GM20431 (cell line): ENCODE measurements at regions not wholly inside any gene's neighbourhood (a gene's known extent, or its start where the extent isn't known, plus 50 kb on each side); places are given as distances from the start of the nearest gene placed in this dataset.
"Not testable (repeated sequence)": the region's sequence is repeated elsewhere in the genome, so short reads cannot be mapped to it uniquely, and the experiment has no call there.

Experiments
- in situ Hi-C: fragments of 300-500 bp; cut with MseI, MboI; formaldehyde crosslinking; loops from one replicate; pipeline ENCODE4 v1.15.0; 2020; ENCODE audit warnings: low sequenced_read_pairs; ENCODE audit not compliant: unreplicated experiment

DNA sequence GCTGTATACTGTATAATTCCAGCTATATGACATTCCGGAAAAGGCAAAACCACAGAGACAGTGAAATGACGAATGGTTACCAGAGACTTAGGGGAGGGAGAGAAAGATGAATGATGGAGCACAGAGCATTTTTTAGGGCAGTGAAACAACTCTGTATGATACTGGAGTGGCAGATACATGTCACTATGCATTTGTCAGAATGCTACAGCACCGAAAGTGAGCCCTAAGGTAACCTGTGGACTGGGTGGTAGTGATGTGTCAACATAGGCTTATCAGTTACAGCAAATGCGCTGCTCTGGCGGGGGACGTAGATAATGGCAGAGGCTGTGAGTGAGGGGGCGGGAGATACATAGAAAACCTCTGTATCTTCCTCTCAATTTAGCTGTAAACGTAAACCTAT is 201.3 kb upstream of the SSTR4 start:
- in situ Hi-C loops = no loop called here

DNA sequence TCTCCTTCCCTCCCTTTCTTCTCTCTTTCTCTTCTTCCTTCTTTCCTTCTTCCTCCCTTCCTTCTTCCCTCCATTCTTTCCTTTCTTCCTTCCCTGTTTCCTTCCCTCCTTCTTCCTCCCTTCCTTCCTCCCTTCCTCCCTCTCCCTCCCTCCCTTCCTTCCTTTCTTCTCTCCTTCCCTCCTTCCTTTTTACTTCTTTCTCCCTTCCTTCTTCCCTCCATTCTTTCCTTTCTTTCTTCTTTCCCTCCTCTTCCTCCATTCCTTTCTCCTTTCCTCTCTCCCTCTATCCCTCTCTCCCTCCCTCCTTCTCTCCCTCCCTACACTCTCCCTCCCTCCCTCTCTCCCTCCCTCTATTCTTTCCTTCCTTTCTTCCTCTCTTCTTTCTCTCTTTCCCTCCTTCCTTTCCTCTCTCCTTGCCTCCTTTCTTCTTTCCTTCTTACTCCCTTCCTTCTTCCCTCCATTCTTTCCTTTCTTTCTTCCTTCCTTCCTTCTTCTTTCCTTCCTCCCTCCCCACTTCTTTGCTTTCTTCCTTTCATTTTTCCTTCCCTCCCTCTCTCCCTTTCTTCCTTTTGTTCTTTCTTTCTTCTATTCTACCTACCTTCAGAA is 200.4 kb upstream of the SSTR4 start:
- in situ Hi-C loops = no loop called here

DNA sequence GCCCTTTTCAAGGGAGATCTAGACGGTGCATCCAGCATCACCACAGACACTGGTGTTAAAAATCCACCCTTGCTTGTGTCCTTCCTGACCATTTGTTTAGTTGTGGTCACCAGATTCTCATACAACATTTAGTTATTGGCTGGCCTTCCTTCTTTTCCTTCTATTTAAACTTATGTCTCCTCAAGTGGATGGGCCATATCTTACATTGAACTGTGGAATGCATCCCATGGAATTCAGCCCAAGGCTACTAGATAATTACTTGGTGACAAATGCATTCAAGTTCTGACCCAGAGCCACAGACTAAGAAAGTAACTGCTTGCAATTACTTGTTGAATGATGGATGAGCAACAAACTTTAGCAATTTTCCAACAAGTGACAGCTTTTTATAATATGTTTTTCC is 198.9 kb upstream of the SSTR4 start:
- in situ Hi-C loops = no loop called here

DNA sequence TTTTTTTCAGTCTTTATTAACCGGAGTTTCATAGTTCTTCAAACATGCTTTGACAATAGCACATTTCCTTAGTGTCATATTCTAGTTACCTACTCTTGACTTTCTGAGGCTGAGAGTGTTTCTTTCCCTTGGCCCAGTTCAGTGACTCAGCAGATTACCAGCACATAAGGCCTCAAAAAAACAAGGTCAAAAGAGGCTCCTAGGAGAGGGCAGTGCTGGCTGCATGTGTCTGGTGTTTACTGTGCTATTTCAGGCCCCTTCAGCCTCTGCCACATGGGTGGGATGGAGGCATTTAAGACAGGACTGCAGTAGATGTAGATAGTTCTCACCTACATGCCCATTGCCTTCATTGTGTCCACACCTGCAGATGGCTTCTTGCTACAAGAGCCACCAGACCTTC is 198.2 kb upstream of the SSTR4 start:
- in situ Hi-C loops = no loop called here

DNA sequence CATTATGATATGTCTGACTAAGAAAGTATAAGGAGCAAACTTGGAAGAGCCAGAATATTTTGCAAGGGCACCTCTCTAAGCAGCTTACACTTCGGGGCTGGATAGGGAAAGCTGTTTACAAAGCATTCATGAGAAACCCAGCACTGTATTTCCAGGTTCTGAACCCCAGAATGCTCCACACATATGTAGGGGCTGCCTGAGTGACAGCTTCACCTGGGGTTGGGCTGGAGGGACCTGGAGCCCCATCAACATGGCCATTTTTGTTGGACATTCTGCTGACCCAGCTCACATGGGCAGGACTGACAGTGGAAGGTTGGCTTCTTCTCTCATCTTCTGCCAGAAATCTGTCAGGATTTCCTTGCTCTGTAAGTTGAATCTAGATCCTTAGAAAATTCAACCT is 197.1 kb upstream of the SSTR4 start:
- in situ Hi-C loops = no loop called here

DNA sequence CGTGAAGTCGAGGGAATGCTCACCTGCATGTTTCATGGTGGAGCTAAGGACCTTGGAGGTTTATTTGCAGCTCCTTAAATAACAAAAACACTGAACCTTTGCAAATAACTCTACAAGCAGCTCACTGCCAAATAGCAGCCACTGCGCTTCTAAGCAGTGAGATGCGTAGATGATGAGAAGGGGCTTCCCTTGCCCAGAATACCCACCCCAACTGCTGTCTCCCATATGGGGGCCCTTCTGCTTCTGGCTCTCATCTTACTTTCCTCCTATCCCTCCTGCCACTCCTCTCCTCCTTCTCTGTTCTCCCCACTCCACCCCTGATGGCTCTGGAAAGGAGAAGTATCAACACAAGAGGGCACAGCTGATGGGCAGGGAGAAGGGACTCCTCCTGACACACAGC is 193.3 kb upstream of the SSTR4 start:
- in situ Hi-C loops = no loop called here

DNA sequence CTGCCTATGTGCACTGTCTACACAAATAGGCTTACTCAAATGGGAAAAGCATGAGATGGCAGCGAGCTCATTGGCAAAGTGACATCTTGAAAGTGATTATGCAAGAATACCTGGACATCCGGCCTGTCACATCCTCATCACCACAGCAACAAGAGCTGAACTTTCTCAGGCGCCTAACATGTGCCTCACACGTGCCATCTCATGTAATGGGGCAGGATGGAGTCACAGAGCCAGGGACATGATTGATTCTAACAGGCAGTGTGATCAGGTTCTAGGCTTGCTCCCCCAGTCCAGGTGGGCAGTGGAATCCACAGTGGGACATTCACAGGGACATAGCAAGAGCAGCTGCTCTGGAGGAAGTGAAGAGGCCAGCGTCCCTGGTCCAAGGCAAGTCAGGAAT is 192.3 kb upstream of the SSTR4 start:
- in situ Hi-C loops = no loop called here

DNA sequence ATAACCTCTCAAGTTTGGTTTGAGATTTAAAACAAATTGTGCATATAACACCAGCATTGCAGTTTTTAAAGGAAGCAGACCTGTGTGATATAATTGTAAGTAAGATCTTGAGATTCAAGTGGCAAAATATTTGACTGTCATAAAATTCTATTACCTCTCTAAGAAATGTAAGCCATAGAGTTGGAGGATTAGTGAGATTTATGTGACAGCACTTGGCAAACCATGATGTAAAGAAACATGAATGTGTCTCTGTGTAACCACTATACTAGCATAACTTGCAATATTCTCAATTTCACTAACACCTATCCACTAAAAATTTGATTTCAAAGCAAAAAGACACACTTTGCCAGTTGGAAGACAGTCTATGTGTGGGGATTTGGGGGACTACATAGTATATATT is 190.2 kb upstream of the SSTR4 start:
- in situ Hi-C loops = no loop called here

DNA sequence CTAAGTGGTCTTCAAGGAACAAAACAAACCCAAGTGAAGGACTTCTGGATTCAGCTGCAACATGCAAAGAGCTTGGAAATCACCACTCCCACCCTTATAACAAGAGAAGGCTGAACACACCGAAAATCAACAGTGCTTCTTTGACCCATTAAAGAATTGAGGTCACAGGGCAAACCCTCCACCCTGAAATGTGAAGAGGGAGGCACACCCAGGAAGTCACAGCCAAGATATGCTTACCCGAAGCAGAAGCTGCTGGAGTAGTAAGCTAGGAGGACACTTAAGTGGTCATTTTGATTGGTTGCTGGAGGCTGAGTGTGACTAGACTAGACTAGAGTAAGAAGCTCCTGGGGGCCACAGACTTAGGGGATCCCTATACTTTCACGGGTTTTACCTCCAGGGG is 188.2 kb upstream of the SSTR4 start:
- in situ Hi-C loops = no loop called here

DNA sequence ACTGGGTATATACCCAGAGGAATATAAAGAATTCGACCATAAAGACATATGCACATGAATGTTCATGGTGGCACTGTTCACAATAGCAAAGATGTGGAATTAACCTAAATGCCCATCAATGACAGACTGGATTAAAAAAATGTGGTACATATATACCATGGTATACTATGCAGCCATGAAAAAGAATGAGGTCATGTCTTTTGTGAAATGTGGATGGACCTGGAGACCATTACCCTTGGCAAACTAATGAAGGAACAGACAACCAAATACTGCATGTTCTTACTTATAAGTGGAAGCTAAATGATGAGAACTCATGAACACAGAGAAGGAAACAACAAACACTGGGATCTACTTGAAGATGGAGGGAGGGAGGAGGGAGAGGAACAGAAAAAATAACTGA is 186.7 kb upstream of the SSTR4 start:
- in situ Hi-C loops = no loop called here

DNA sequence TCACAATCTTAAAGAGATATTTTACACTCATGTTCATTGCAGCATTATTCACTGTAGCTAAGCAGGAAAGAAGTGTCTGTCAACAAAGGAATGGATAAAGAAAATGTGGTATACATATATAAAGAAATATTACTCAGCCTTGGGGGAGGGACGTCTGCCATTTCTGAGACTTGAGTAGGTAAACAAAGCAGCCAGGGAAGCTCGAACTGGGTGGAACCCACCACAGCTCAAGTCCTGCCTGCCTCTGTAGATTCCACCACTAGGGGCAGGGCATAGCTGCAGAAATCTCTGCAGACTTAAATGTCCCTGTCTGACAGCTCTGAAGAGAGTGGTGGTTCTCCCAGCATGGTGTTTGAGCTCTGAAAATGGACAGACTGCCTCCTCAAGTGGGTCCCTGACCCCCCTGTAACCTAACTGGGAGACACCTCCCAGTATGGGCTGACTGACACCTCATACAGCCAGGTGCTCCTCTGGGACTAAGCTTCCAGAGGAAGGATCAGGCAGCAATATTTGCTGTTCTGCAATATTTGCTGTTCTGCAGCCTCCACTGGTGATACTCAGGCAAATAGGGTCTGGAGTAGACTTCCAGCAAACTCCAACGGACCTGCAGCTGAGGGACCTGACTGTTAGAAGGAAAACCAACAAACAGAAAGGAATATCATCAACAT is 183.3 kb upstream of the SSTR4 start:
- in situ Hi-C loops = not testable (repeated sequence)

DNA sequence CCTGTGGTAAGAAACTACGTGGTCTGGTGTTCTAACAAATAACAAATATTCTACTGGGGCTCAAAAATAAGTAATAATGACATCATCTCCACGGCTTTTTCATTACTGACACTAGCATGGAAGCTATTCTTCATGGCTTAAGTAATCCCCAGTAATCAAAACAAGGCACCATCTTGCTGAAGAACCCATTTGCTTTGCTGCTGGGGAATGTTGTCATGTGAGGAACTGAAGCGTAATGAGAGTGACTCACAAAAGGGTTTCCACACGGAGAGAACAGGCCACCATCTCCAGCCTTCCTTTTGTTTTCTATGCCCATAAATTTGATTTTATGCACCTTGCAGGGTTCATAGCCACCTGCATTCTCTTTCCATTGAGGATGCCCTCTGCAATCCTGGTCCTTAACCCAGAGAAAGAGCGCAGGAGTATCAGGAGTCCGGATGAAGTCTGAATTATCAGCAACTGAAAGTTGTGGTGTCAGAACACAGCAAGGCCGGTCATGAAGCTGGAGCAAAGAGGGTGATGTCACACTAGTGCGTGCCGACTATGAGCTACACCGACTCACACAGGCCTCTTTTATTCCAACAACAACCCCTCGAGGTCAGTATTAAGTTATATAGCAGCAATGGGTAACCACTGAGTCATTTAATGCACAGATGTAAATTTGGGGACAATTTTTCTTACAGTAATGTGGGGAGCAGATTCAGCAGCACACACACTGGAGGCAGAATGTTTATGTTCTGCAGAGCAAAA is 173.7 kb upstream of the SSTR4 start:
- in situ Hi-C loops = no loop called here

DNA sequence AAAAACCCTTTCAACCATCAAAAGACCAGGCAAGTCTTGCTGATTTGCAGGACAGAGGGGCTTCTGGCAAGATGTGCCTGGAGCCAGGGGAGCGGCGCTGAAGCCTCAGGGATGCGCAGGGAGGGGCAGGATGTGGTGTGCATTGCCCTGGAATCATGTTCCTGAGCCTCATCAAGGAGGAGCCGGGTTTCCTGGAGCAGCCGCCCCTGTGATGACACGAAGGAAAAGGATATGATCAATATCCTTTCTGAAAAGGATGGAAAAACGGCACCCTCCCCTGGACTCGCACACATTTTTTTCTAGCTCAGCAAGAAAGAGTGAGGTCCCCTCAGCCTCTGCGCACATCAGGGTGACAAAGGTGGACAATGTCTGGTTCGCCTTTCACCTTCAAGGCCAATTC is 173.1 kb upstream of the SSTR4 start:
- in situ Hi-C loops = no loop called here

DNA sequence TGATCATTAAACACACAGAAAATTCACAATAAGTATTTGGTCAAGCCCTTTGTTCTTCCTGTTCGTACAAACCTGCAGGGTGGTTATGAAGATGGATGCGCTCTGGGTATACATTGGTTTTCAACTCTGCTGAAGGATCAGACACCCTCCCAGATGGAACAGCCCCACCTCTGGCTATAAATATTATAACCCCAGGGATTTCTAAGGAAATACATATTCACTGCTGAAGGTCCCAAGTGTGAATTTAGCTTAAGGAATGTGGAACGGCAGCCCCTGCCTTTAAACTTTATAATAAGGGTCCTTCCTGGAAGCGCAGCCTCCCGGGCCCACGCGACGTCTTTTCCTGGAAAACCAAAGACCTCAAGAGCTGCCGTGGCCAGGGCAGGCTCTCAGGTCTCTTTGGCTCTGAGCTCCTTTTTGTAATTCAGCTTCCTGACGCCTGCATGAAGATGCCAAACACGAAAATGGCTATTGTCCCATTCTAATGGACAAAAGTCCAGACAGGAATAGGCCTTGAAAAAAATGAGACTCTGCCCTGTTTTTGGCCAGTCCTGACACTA is 172.4 kb upstream of the SSTR4 start:
- in situ Hi-C loops = no loop called here

DNA sequence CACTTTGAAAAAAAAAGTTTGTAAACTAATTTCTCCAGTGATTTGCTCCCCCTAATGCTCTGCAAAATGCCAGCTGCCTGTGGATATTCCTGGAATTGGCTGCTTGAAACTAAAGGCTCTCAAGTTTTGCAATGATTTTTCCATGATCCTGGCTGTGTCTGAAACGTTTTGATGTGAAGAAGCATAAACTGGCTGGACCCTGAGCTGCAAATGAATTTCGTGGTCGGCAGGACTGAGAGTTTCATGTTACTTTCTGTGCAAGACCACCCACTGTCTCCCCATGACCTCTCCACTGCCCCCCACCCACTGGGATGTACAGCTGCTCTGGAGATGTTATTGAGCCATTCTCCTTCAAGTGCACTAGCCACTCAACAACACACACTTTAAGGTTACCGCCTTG is 171.3 kb upstream of the SSTR4 start:
- in situ Hi-C loops = no loop called here

DNA sequence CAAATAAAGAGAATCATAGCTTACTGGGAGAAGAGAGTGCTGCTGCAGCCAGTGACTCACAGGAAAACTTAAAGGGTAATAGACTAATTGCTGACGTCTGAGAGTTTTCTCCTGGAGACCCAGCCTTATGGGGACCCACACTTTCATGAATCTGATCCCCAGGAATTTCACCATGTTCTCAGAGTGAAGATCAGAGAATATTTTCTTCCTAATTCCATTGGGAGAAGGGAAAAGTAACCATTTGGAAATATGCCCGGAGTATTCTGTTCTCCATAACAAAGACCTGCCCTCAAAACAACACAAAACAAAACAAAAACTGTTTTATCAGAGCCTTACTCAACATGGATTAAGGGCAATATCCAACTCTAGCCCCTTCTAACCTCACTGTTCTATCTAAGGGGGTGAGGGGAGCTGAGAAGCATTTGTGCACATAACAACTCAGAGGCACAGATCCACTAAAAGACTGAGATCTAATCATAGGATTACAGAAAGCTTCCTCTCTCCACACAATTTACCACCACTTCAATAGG is 168.2 kb upstream of the SSTR4 start:
- in situ Hi-C loops = no loop called here

DNA sequence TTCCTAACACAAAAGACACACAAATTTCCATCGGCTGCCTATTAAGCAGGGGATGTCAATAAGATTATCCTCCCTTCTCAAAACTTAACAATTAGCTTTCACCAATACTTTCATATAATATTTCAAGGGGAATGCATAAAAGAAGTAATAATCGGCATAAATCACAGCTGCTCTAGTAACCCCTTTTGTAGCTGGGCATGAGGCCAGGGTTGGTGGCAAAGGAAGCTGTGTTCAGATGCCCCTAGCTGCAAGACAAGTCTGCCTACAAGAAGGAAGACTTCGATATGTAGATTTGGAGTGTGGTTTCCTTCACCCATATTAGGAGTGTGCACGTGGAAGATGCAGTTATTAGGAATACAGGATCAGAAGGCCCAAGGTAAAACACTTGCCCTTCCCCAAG is 156.9 kb upstream of the SSTR4 start:
- in situ Hi-C loops = no loop called here

DNA sequence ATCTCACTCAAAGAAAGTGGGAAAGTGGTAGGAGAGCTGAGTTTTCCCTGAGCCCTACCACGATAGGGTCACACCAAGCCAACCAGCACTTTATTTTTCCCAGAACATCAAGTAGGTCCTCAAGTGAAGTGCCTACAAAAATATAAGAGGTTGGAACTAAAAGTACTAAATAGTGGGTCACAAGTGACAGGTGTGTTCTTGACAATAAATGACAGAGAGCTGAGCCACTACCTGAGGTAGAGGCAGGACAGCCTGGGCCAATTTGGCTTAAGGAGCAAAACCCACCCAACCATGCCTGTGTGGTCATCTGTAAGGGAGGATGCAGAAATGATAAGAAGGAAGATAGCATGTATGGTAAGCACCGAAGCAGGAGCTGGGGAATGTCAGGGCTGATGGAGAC is 154.8 kb upstream of the SSTR4 start:
- in situ Hi-C loops = no loop called here

DNA sequence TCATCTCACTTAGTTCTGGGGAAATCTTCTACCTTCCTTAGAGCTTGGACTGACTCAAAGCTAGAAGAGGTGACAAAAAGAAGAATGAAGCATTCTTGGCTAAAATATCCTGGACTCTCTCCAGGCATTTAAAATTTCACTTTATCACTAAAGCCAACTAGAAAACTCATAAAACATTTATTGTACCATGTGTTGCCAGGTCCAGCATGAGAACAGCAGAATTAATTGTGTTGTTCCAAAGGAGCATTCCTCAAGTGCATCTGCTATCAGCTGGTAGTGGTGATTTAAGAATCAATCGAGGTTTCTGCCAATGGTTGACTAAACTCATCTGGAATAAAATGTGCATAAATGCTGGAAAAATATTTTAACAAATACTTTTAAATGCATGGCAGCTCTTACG is 147.3 kb upstream of the SSTR4 start:
- in situ Hi-C loops = no loop called here

DNA sequence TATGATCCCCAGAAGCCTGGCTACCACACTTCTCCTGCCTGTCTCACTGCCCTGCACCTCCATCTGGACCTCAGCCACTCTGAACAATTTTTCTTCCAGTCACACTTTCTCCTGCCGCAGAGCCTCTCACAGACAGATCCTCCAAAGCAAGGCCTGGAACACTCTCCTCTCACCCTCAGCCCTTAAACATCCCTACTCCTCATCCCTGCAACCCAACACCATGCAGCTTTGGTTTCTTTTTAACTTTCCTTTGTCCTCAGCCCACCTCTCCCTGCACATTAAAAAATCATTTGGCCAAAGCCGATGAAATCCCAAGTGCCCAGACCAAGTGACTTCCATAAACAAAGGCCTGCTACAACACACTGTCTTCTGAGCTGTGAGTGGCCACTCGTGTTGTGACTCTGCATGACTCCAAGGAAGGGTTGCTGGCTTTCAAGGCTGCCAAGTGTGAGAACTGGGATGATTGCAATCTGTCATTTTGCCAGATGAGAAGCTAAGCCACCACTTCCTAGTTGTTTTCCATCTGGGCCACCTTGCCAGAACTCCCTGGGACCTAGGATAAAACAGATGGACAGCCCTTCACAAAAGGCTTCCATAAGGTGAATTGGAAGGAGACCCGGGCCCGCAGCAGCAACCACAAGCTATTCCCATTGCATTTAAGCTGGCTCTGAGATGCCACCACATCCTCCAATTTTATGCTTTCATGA is 144.4 kb upstream of the SSTR4 start:
- in situ Hi-C loops = no loop called here

DNA sequence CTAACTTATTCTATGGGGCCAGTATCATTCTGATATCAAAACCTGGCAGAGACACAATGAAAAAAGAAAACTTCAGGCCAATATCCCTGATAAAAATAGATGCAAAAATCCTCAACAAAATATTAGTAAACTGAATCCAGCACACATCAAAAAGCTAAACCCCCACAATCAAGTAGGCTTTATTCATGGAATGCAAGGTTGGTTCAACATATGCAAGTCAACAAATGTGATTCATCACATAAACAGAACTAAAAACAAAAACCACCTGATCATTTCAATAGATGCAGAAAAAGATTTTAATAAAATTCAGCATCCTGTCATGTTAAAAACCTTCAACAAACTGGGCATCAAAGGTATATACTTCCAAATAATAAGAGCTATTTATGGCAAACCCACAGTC is 133.9 kb upstream of the SSTR4 start:
- in situ Hi-C loops = no loop called here
